Keratinocyte (primary cell): ENCODE measurements at regions not wholly inside any gene's neighbourhood (a gene's known extent, or its start where the extent isn't known, plus 50 kb on each side); places are given as distances from the start of the nearest gene placed in this dataset.

ENCODE experiments used
- DNase-seq: peaks from one replicate; pipeline ENCODE4 v3.0.0-alpha.2; 2011; ENCODE audit warnings: low read depth, missing footprints, low spot score
- FAIRE-seq: peaks from 2 replicates; lab custom pipeline; 2011; peaks lifted over from hg19 to GRCh38; lab: Jason Lieb, UNC
- H2AFZ ChIP-seq: 2 replicates; pipeline ENCODE4 v1.6.0; 2012; ENCODE audit warnings: low read length, control low read depth, inconsistent platforms; ENCODE audit not compliant: control insufficient read depth
- H3K27ac ChIP-seq: 2 replicates; pipeline ENCODE4 v1.5.1; 2011; ENCODE audit warnings: low read length; ENCODE audit not compliant: control insufficient read depth, insufficient read depth
- H3K27me3 ChIP-seq: 3 replicates; pipeline ENCODE4 v1.6.0; 2011; ENCODE audit warnings: low read length; ENCODE audit not compliant: control insufficient read depth, insufficient read depth; ENCODE audit errors: extremely low read depth
- H3K36me3 ChIP-seq, 2 experiments: 2 replicates in 1 of 2; 3 replicates in 1 of 2; pipeline ENCODE4 v1.5.1; 2011; ENCODE audit warnings: low read length in 2 of 2, mild to moderate bottlenecking in 1 of 2; ENCODE audit not compliant: control insufficient read depth in 2 of 2, insufficient read depth in 2 of 2; ENCODE audit errors: extremely low read depth in 1 of 2
- H3K4me1 ChIP-seq: 3 replicates; pipeline ENCODE4 v1.5.1; 2011; ENCODE audit warnings: low read length; ENCODE audit not compliant: control insufficient read depth, insufficient read depth; ENCODE audit errors: extremely low read depth
- H3K4me2 ChIP-seq: 3 replicates; pipeline ENCODE4 v1.6.0; 2011; ENCODE audit warnings: low read depth, low read length; ENCODE audit not compliant: control insufficient read depth, insufficient read depth; ENCODE audit errors: extremely low read depth
- H3K4me3 ChIP-seq, 3 experiments: fragments of 200-600 bp in 1 of 3; sonication (generic) in 1 of 3; 2 replicates in 2 of 3; 3 replicates in 1 of 3; pipeline ENCODE4 v1.5.1; 2011 to 2016; ENCODE audit warnings: low read length in 3 of 3, mild to moderate bottlenecking in 3 of 3, control low read depth in 2 of 3, inconsistent platforms in 1 of 3, low read depth in 1 of 3, mixed read lengths in 1 of 3, mixed run types in 1 of 3, moderate library complexity in 1 of 3; ENCODE audit not compliant: control insufficient read depth in 2 of 3, insufficient read depth in 2 of 3; ENCODE audit errors: extremely low read depth in 1 of 3
- H3K79me2 ChIP-seq: 2 replicates; pipeline ENCODE4 v1.6.0; 2012; ENCODE audit warnings: low read length; ENCODE audit not compliant: control insufficient read depth, insufficient read depth
- H3K9ac ChIP-seq: 3 replicates; pipeline ENCODE4 v1.6.0; 2011; ENCODE audit warnings: low read length; ENCODE audit not compliant: control insufficient read depth, insufficient read depth; ENCODE audit errors: extremely low read depth
- H3K9me1 ChIP-seq: 3 replicates; pipeline ENCODE4 v1.6.0; 2011; ENCODE audit warnings: low read length; ENCODE audit not compliant: control insufficient read depth, insufficient read depth; ENCODE audit errors: extremely low read depth
- H3K9me3 ChIP-seq: 2 replicates; pipeline ENCODE4 v1.5.1; 2012; ENCODE audit warnings: low read depth, low read length; ENCODE audit not compliant: control insufficient read depth
- H4K20me1 ChIP-seq: 3 replicates; pipeline ENCODE4 v1.6.0; 2011; ENCODE audit warnings: low read length; ENCODE audit not compliant: control insufficient read depth, insufficient read depth; ENCODE audit errors: extremely low read depth
- EZH2 ChIP-seq: IDR thresholded peaks from one replicate; pipeline ENCODE4 v1.6.1; 2012; ENCODE audit warnings: inconsistent platforms, mild to moderate bottlenecking, low read length, moderate library complexity
- dilution Hi-C: fragments of 300-500 bp; cut with MboI; formaldehyde crosslinking; loops from one replicate; pipeline ENCODE4 v1.7.0; 2020; ENCODE audit warnings: low sequenced_read_pairs; ENCODE audit not compliant: extremely low pct_ligation_motif_present
- TF ChIP-seq, protein P1 (sequence below), 3 experiments: IDR thresholded peaks in 1 of 3; conservative IDR thresholded peaks in 1 of 3; optimal IDR thresholded peaks in 1 of 3; 2 replicates in 2 of 3; 3 replicates in 1 of 3; pipeline versions ENCODE3 to v1.5.1; 2011; ENCODE audit warnings: low read length in 3 of 3, mild to moderate bottlenecking in 3 of 3, moderate library complexity in 2 of 3, control low read depth in 1 of 3, inconsistent platforms in 1 of 3; ENCODE audit not compliant: insufficient read depth in 2 of 3; ENCODE audit errors: extremely low read depth in 1 of 3

DNA sequence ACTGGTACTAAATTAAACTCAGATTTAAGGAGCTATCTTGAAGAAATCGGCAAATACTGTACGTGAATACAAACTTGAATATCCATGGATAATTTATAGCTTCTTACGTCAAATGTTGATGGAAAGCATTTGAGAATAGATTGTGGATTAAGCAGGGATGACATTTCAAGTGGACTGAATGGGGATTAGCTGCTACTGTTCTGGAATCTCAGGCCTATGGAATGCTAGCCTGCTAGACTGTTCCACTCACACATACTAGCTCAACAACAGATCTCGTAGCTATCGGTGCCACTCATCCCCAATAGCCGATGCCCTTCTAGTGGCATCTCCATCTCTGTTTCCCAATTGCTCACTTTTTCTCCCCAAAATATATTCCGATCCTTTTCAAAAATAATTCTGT, 62.0 kb upstream of the USP25 start:
- H3K27ac ChIP-seq, result no peak overlapping the region
- H3K4me2 ChIP-seq, result no peak overlapping the region
- dilution Hi-C loops, result no loop called here
- H4K20me1 ChIP-seq, result no peaks in the 10 kb centered on the region
- FAIRE-seq (no peak), DNase-seq (no peak)
- no peaks in the 10 kb centered on the region for H3K27me3 ChIP-seq
- TF ChIP-seq EZH2, result no peak
- TF ChIP-seq, protein P1, sequence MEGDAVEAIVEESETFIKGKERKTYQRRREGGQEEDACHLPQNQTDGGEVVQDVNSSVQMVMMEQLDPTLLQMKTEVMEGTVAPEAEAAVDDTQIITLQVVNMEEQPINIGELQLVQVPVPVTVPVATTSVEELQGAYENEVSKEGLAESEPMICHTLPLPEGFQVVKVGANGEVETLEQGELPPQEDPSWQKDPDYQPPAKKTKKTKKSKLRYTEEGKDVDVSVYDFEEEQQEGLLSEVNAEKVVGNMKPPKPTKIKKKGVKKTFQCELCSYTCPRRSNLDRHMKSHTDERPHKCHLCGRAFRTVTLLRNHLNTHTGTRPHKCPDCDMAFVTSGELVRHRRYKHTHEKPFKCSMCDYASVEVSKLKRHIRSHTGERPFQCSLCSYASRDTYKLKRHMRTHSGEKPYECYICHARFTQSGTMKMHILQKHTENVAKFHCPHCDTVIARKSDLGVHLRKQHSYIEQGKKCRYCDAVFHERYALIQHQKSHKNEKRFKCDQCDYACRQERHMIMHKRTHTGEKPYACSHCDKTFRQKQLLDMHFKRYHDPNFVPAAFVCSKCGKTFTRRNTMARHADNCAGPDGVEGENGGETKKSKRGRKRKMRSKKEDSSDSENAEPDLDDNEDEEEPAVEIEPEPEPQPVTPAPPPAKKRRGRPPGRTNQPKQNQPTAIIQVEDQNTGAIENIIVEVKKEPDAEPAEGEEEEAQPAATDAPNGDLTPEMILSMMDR (optimal IDR thresholded peaks at IDR 0.05 in 1 of 3, IDR thresholded peaks at IDR 0.05 in 1 of 3, conservative IDR thresholded peaks at IDR 0.05 in 1 of 3; ENCODE audit: extremely low read depth in 1 of 3, insufficient read depth in 2 of 3, low read length in 3 of 3), result no peak
- H2AFZ ChIP-seq, result no peak overlapping the region
- H3K36me3 ChIP-seq, result no peaks in the 10 kb centered on the region
- no peak overlapping the region for H3K4me3 ChIP-seq
- H3K9me3 ChIP-seq, result no peaks in the 10 kb centered on the region
- H3K79me2 ChIP-seq, result no peaks in the 10 kb centered on the region
- no peaks in the 10 kb centered on the region for H3K9me1 ChIP-seq
- H3K9ac ChIP-seq, result no peak overlapping the region
- H3K4me1 ChIP-seq, result peaks cover 4% of the 10 kb centered on the region

DNA sequence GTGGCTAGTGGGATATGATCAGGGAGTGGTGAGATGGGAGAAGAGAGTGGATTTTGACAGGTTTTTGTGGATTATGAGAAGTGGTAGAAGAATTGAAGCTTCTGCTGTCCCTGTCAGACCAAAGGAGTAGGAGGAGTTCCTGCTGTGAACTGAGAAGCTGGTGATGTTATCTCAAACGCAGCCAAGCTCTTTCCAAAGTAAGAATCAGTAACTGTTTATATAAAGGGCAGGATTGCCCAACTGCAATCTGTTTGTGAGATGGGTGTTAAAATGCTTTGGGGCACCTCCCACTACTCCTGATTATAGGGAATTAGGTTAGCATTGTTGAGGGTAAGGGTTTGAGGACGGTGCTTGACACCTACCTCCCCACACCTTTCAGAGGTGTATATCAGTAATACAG, 60.5 kb upstream of the USP25 start:
- DNase-seq (no peak), FAIRE-seq (no peak)
- H3K27ac ChIP-seq, result no peak overlapping the region
- no peaks in the 10 kb centered on the region for H3K27me3 ChIP-seq
- no peak overlapping the region for H3K4me3 ChIP-seq
- no peaks in the 10 kb centered on the region for H3K79me2 ChIP-seq
- peaks cover 4% of the 10 kb centered on the region for H3K4me1 ChIP-seq
- dilution Hi-C loops, result no loop called here
- no peak overlapping the region for H3K9ac ChIP-seq
- H3K4me2 ChIP-seq, result no peak overlapping the region
- H3K36me3 ChIP-seq, result no peaks in the 10 kb centered on the region
- TF ChIP-seq, protein P1 (optimal IDR thresholded peaks at IDR 0.05 in 1 of 3, IDR thresholded peaks at IDR 0.05 in 1 of 3, conservative IDR thresholded peaks at IDR 0.05 in 1 of 3; ENCODE audit: extremely low read depth in 1 of 3, insufficient read depth in 2 of 3, low read length in 3 of 3), result no peak
- no peak for TF ChIP-seq EZH2
- H3K9me3 ChIP-seq, result no peaks in the 10 kb centered on the region
- no peaks in the 10 kb centered on the region for H4K20me1 ChIP-seq
- no peak overlapping the region for H2AFZ ChIP-seq
- no peaks in the 10 kb centered on the region for H3K9me1 ChIP-seq
